ENCODE measurements at regions not wholly inside any gene's neighbourhood (a gene's known extent, or its start where the extent isn't known, plus 50 kb on each side); places are given as distances from the start of the nearest gene placed in this dataset.

GRCh38 chr9:108694170-108694569 is 161.6 kb downstream of the ACTL7B start:
- DNase-seq (ENCODE audit: low spot score), result no peak
- H3K4me3 ChIP-seq (replicated peaks in 1 of 3; ENCODE audit: insufficient read depth in 1 of 3, low read depth in 2 of 3, low read length in 3 of 3), result no peak overlapping the region
- H3K36me3 ChIP-seq (replicated peaks in 1 of 2; ENCODE audit: control insufficient read depth in 1 of 2, insufficient read depth in 2 of 2, low read length in 2 of 2), result no peaks in the 10 kb centered on the region
- no peak overlapping the region for H3K27ac ChIP-seq (ENCODE audit: extremely low read length, insufficient read depth, low read length)
- ChIA-PET POLR2A (no interaction called here), CTCF (ENCODE audit: low intra/inter-chr PET ratio, low total read pairs) (no interaction called here)
- H3K4me1 ChIP-seq (ENCODE audit: insufficient read depth, low read length), result peaks cover 19% of the 10 kb centered on the region
- H2AFZ ChIP-seq (ENCODE audit: low read length), result no peak overlapping the region
- ATAC-seq, result no peak
- TF ChIP-seq ISX (CRISPR knock-in tag; conservative IDR thresholded peaks at IDR 0.05) (no peak), ATF1 (CRISPR knock-in tag; IDR thresholded peaks at IDR 0.05) (no peak), ZNF652 (CRISPR knock-in tag; IDR thresholded peaks at IDR 0.05; ENCODE audit: borderline replicate concordance, low read depth) (no peak), TCF7L2 (IDR thresholded peaks at IDR 0.05; ENCODE audit: low read depth, low read length) (no peak), ZNF251 (CRISPR knock-in tag; IDR thresholded peaks at IDR 0.05) (no peak), NAIF1 (CRISPR knock-in tag; IDR thresholded peaks at IDR 0.05; ENCODE audit: borderline replicate concordance) (no peak), SAP130 (CRISPR knock-in tag; IDR thresholded peaks at IDR 0.05; ENCODE audit: low read depth) (no peak), KLF15 (CRISPR knock-in tag; IDR thresholded peaks at IDR 0.05; ENCODE audit: borderline replicate concordance) (no peak), ZSCAN25 (CRISPR knock-in tag; IDR thresholded peaks at IDR 0.05) (no peak), TMF1 (CRISPR knock-in tag; IDR thresholded peaks at IDR 0.05; ENCODE audit: low read depth) (no peak)
- TF ChIP-seq, protein P1, sequence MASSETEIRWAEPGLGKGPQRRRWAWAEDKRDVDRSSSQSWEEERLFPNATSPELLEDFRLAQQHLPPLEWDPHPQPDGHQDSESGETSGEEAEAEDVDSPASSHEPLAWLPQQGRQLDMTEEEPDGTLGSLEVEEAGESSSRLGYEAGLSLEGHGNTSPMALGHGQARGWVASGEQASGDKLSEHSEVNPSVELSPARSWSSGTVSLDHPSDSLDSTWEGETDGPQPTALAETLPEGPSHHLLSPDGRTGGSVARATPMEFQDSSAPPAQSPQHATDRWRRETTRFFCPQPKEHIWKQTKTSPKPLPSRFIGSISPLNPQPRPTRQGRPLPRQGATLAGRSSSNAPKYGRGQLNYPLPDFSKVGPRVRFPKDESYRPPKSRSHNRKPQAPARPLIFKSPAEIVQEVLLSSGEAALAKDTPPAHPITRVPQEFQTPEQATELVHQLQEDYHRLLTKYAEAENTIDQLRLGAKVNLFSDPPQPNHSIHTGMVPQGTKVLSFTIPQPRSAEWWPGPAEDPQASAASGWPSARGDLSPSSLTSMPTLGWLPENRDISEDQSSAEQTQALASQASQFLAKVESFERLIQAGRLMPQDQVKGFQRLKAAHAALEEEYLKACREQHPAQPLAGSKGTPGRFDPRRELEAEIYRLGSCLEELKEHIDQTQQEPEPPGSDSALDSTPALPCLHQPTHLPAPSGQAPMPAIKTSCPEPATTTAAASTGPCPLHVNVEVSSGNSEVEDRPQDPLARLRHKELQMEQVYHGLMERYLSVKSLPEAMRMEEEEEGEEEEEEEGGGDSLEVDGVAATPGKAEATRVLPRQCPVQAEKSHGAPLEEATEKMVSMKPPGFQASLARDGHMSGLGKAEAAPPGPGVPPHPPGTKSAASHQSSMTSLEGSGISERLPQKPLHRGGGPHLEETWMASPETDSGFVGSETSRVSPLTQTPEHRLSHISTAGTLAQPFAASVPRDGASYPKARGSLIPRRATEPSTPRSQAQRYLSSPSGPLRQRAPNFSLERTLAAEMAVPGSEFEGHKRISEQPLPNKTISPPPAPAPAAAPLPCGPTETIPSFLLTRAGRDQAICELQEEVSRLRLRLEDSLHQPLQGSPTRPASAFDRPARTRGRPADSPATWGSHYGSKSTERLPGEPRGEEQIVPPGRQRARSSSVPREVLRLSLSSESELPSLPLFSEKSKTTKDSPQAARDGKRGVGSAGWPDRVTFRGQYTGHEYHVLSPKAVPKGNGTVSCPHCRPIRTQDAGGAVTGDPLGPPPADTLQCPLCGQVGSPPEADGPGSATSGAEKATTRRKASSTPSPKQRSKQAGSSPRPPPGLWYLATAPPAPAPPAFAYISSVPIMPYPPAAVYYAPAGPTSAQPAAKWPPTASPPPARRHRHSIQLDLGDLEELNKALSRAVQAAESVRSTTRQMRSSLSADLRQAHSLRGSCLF (CRISPR knock-in tag; IDR thresholded peaks at IDR 0.05; ENCODE audit: borderline replicate concordance), result no peak
- TF ChIP-seq, protein P2, sequence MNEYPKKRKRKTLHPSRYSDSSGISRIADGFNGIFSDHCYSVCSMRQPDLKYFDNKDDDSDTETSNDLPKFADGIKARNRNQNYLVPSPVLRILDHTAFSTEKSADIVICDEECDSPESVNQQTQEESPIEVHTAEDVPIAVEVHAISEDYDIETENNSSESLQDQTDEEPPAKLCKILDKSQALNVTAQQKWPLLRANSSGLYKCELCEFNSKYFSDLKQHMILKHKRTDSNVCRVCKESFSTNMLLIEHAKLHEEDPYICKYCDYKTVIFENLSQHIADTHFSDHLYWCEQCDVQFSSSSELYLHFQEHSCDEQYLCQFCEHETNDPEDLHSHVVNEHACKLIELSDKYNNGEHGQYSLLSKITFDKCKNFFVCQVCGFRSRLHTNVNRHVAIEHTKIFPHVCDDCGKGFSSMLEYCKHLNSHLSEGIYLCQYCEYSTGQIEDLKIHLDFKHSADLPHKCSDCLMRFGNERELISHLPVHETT (CRISPR knock-in tag; conservative IDR thresholded peaks at IDR 0.05), result no peak
- TF ChIP-seq, protein P3, sequence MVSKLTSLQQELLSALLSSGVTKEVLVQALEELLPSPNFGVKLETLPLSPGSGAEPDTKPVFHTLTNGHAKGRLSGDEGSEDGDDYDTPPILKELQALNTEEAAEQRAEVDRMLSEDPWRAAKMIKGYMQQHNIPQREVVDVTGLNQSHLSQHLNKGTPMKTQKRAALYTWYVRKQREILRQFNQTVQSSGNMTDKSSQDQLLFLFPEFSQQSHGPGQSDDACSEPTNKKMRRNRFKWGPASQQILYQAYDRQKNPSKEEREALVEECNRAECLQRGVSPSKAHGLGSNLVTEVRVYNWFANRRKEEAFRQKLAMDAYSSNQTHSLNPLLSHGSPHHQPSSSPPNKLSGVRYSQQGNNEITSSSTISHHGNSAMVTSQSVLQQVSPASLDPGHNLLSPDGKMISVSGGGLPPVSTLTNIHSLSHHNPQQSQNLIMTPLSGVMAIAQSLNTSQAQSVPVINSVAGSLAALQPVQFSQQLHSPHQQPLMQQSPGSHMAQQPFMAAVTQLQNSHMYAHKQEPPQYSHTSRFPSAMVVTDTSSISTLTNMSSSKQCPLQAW (CRISPR knock-in tag; IDR thresholded peaks at IDR 0.05), result no peak
- H4K20me1 ChIP-seq (ENCODE audit: insufficient read depth, low read length), result no peaks in the 10 kb centered on the region
- no peak for FAIRE-seq
- H3K4me2 ChIP-seq (ENCODE audit: low read depth, low read length), result no peak overlapping the region
- WGBS (ENCODE audit: low lambda C conversion rate), result 17% methylated on average over 5 of the region's 5 CpGs
- H3K9ac ChIP-seq (ENCODE audit: insufficient read depth, low read depth, low read length), result no peak overlapping the region
- H3K79me2 ChIP-seq (ENCODE audit: insufficient read depth, low read length), result no peaks in the 10 kb centered on the region
- no peaks in the 10 kb centered on the region for H3K9me3 ChIP-seq (ENCODE audit: low read length)
- no TSS peak for BruUV-seq (replicated peaks)
- H3K27me3 ChIP-seq (ENCODE audit: control insufficient read depth in 1 of 2, insufficient read depth in 2 of 2, low read length in 2 of 2), result peaks cover 0 to 14% of the 10 kb centered on the region in 2 experiments; a peak in 1 of 5 replicates
- intact Hi-C loops (cut with micrococcal nuclease; ENCODE audit: unreplicated experiment) (no loop called here), in situ Hi-C loops (cut with HindIII; ENCODE audit: extremely low pct_ligation_motif_present, low pct_unique_long_range_greater_than_20kb) (no loop called here)

Data from HepG2 (cell line).